HepG2 (cell line): ENCODE measurements at regions not wholly inside any gene's neighbourhood (a gene's known extent, or its start where the extent isn't known, plus 50 kb on each side); places are given as distances from the start of the nearest gene placed in this dataset.

Experiments used
- ELF4 ChIP-seq: sonication (generic); formaldehyde crosslinking; IDR thresholded peaks from 2 replicates; pipeline ENCODE4 v1.5.0; 2020; ENCODE audit warnings: missing genetic modification reagents, mild to moderate bottlenecking, moderate library complexity, borderline replicate concordance
- FOXA1 ChIP-seq, 2 experiments: fragments of 450-650 bp in 1 of 2; sonication (generic) in 1 of 2; formaldehyde crosslinking in 1 of 2; IDR thresholded peaks; 2 replicates each; pipeline versions ENCODE4 v1.4.0 to v1.6.1; 2016 to 2020; ENCODE audit warnings: missing genetic modification reagents in 1 of 2
- HDAC2 ChIP-seq: sonication (generic); formaldehyde crosslinking; IDR thresholded peaks from 2 replicates; pipeline ENCODE4 v1.4.0; 2020; ENCODE audit warnings: missing genetic modification reagents
- KMT2A ChIP-seq: sonication (generic); formaldehyde crosslinking; IDR thresholded peaks from 2 replicates; pipeline ENCODE4 v1.4.0; 2020; ENCODE audit warnings: missing genetic modification reagents
- PRPF4 ChIP-seq: fragments of 200-400 bp; formaldehyde crosslinking; IDR thresholded peaks from 2 replicates; pipeline ENCODE4 v1.6.1; 2016; ENCODE audit warnings: low read length, low read depth; ENCODE audit not compliant: poor library complexity, severe bottlenecking
- RBAK ChIP-seq: sonication (generic); formaldehyde crosslinking; IDR thresholded peaks from 2 replicates; pipeline ENCODE4 v1.5.1; 2020; ENCODE audit warnings: mild to moderate bottlenecking, missing genetic modification reagents
- ZBTB21 ChIP-seq: sonication (generic); formaldehyde crosslinking; IDR thresholded peaks from 2 replicates; pipeline ENCODE4 v1.4.0; 2020; ENCODE audit warnings: missing genetic modification reagents
- ZNF263 ChIP-seq: sonication (generic); formaldehyde crosslinking; IDR thresholded peaks from 2 replicates; pipeline ENCODE4 v1.4.0; 2020; ENCODE audit warnings: missing genetic modification reagents
- ZNF430 ChIP-seq: sonication (generic); formaldehyde crosslinking; IDR thresholded peaks from 2 replicates; pipeline ENCODE4 v1.9.0; 2021; ENCODE audit warnings: mild to moderate bottlenecking, missing genetic modification reagents
- TF ChIP-seq, protein P1 (sequence below): sonication (generic); formaldehyde crosslinking; IDR thresholded peaks from 2 replicates; pipeline ENCODE4 v1.9.0; 2021; ENCODE audit warnings: mild to moderate bottlenecking, missing genetic modification reagents
- TF ChIP-seq, protein P2 (sequence below): sonication (generic); formaldehyde crosslinking; IDR thresholded peaks from 2 replicates; pipeline ENCODE4 v1.5.0; 2020; ENCODE audit warnings: mild to moderate bottlenecking, missing genetic modification reagents, moderate library complexity
- TF ChIP-seq, protein P3 (sequence below): sonication (generic); formaldehyde crosslinking; IDR thresholded peaks from 2 replicates; pipeline ENCODE4 v1.8.1; 2023; ENCODE audit warnings: mild to moderate bottlenecking, inconsistent platforms, moderate library complexity, missing genetic modification reagents, borderline replicate concordance
- TF ChIP-seq, protein P4 (sequence below): sonication (generic); formaldehyde crosslinking; IDR thresholded peaks from 2 replicates; pipeline ENCODE4 v1.4.0; 2020; ENCODE audit warnings: missing genetic modification reagents, borderline replicate concordance
- TF ChIP-seq, protein P5 (sequence below): sonication (generic); formaldehyde crosslinking; IDR thresholded peaks from 2 replicates; pipeline ENCODE4 v1.4.0; 2020; ENCODE audit warnings: missing genetic modification reagents

DNA sequence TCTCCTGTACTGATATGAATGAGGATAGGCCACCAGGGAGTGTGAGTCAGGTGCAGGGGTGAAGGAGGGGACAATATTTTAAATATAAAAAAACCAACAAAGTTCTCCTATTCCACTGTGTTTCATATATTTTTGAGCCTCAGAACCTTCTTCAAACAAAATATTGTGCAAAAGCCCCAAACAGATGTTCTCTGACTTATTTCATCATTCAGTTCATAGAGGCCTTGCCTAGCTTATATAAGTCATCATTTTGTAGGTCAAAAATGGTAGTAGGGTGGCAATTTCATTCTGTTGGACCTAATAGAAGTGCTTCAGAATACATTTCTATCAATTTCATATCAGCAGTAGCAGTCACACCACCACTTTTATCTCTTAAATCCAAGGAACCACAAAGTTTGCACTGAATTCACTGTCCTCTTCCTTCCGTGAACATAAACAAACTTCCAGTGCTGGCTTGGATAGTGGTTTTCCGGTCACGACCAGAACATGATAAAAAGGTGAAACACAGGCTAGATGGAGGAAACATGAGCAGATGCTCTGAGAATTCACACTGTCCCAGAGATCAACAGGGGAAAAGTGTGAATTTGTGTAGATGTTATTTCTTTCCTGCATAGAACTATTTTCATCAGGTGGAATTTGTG lies 99.1 kb downstream of the EN1 start:
- TF ChIP-seq FOXA1 (IDR thresholded peaks at IDR 0.05) (no peak), FOXA1 (CRISPR knock-in tag; IDR thresholded peaks at IDR 0.05) (no peak), RBAK (no peak), ELF4 (CRISPR knock-in tag) (no peak), ZBTB21 (CRISPR knock-in tag) (no peak), KMT2A (CRISPR knock-in tag) (no peak), ZNF263 (no peak), PRPF4 (no peak), ZNF430 (CRISPR knock-in tag) (no peak), HDAC2 (no peak)
- TF ChIP-seq, protein P1, sequence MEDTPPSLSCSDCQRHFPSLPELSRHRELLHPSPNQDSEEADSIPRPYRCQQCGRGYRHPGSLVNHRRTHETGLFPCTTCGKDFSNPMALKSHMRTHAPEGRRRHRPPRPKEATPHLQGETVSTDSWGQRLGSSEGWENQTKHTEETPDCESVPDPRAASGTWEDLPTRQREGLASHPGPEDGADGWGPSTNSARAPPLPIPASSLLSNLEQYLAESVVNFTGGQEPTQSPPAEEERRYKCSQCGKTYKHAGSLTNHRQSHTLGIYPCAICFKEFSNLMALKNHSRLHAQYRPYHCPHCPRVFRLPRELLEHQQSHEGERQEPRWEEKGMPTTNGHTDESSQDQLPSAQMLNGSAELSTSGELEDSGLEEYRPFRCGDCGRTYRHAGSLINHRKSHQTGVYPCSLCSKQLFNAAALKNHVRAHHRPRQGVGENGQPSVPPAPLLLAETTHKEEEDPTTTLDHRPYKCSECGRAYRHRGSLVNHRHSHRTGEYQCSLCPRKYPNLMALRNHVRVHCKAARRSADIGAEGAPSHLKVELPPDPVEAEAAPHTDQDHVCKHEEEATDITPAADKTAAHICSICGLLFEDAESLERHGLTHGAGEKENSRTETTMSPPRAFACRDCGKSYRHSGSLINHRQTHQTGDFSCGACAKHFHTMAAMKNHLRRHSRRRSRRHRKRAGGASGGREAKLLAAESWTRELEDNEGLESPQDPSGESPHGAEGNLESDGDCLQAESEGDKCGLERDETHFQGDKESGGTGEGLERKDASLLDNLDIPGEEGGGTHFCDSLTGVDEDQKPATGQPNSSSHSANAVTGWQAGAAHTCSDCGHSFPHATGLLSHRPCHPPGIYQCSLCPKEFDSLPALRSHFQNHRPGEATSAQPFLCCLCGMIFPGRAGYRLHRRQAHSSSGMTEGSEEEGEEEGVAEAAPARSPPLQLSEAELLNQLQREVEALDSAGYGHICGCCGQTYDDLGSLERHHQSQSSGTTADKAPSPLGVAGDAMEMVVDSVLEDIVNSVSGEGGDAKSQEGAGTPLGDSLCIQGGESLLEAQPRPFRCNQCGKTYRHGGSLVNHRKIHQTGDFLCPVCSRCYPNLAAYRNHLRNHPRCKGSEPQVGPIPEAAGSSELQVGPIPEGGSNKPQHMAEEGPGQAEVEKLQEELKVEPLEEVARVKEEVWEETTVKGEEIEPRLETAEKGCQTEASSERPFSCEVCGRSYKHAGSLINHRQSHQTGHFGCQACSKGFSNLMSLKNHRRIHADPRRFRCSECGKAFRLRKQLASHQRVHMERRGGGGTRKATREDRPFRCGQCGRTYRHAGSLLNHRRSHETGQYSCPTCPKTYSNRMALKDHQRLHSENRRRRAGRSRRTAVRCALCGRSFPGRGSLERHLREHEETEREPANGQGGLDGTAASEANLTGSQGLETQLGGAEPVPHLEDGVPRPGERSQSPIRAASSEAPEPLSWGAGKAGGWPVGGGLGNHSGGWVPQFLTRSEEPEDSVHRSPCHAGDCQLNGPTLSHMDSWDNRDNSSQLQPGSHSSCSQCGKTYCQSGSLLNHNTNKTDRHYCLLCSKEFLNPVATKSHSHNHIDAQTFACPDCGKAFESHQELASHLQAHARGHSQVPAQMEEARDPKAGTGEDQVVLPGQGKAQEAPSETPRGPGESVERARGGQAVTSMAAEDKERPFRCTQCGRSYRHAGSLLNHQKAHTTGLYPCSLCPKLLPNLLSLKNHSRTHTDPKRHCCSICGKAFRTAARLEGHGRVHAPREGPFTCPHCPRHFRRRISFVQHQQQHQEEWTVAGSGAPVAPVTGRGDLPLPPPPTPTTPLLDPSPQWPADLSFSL = no peak
- TF ChIP-seq, protein P2, sequence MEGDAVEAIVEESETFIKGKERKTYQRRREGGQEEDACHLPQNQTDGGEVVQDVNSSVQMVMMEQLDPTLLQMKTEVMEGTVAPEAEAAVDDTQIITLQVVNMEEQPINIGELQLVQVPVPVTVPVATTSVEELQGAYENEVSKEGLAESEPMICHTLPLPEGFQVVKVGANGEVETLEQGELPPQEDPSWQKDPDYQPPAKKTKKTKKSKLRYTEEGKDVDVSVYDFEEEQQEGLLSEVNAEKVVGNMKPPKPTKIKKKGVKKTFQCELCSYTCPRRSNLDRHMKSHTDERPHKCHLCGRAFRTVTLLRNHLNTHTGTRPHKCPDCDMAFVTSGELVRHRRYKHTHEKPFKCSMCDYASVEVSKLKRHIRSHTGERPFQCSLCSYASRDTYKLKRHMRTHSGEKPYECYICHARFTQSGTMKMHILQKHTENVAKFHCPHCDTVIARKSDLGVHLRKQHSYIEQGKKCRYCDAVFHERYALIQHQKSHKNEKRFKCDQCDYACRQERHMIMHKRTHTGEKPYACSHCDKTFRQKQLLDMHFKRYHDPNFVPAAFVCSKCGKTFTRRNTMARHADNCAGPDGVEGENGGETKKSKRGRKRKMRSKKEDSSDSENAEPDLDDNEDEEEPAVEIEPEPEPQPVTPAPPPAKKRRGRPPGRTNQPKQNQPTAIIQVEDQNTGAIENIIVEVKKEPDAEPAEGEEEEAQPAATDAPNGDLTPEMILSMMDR = no peak
- TF ChIP-seq, protein P3, sequence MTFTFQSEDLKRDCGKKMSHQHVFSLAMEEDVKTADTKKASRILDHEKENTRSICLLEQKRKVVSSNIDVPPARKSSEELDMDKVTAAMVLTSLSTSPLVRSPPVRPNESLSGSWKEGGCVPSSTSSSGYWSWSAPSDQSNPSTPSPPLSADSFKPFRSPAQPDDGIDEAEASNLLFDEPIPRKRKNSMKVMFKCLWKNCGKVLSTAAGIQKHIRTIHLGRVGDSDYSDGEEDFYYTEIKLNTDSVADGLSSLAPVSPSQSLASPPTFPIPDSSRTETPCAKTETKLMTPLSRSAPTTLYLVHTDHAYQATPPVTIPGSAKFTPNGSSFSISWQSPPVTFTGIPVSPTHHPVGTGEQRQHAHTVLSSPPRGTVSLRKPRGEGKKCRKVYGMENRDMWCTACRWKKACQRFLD (CRISPR knock-in tag) = no peak
- TF ChIP-seq, protein P4, sequence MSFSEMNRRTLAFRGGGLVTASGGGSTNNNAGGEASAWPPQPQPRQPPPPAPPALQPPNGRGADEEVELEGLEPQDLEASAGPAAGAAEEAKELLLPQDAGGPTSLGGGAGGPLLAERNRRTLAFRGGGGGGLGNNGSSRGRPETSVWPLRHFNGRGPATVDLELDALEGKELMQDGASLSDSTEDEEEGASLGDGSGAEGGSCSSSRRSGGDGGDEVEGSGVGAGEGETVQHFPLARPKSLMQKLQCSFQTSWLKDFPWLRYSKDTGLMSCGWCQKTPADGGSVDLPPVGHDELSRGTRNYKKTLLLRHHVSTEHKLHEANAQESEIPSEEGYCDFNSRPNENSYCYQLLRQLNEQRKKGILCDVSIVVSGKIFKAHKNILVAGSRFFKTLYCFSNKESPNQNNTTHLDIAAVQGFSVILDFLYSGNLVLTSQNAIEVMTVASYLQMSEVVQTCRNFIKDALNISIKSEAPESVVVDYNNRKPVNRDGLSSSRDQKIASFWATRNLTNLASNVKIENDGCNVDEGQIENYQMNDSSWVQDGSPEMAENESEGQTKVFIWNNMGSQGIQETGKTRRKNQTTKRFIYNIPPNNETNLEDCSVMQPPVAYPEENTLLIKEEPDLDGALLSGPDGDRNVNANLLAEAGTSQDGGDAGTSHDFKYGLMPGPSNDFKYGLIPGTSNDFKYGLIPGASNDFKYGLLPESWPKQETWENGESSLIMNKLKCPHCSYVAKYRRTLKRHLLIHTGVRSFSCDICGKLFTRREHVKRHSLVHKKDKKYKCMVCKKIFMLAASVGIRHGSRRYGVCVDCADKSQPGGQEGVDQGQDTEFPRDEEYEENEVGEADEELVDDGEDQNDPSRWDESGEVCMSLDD = no peak
- TF ChIP-seq, protein P5, sequence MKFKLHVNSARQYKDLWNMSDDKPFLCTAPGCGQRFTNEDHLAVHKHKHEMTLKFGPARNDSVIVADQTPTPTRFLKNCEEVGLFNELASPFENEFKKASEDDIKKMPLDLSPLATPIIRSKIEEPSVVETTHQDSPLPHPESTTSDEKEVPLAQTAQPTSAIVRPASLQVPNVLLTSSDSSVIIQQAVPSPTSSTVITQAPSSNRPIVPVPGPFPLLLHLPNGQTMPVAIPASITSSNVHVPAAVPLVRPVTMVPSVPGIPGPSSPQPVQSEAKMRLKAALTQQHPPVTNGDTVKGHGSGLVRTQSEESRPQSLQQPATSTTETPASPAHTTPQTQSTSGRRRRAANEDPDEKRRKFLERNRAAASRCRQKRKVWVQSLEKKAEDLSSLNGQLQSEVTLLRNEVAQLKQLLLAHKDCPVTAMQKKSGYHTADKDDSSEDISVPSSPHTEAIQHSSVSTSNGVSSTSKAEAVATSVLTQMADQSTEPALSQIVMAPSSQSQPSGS (CRISPR knock-in tag) = no peak
